GDM1 (cell line): ENCODE measurements at regions not wholly inside any gene's neighbourhood (a gene's known extent, or its start where the extent isn't known, plus 50 kb on each side); places are given as distances from the start of the nearest gene placed in this dataset.

Source experiments
- DNase-seq: peaks from one replicate; lab custom pipeline; 2025; lab: John Stamatoyannopoulos, UW

GRCh38 chr12:105805730-105806399, 332.9 kb downstream of the NUAK1 start:
- no peak for DNase-seq

DNA sequence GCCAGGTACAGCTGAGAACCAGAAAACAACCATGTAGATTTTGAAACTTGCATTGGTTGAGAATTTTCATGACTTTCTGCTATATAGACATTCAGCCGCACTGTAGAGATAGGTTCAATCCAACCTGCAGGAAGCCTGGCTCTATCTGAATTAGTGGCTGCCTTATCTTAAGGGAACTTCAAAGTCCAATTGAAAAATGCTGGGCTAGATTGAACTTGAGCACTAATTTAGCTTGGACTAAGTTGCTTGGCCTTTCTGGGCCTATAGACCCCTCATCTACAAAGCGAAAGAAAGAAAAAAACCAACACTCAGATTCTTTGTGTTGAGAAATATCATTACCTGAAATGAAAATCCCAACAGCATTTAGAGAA, 332.4 kb downstream of the NUAK1 start:
- DNase-seq, result no peak

GRCh38 chr12:105812366-105812765, 326.4 kb downstream of the NUAK1 start:
- DNase-seq, result no peak

GRCh38 chr12:105813201-105813600, 325.6 kb downstream of the NUAK1 start:
- no peak for DNase-seq

DNA sequence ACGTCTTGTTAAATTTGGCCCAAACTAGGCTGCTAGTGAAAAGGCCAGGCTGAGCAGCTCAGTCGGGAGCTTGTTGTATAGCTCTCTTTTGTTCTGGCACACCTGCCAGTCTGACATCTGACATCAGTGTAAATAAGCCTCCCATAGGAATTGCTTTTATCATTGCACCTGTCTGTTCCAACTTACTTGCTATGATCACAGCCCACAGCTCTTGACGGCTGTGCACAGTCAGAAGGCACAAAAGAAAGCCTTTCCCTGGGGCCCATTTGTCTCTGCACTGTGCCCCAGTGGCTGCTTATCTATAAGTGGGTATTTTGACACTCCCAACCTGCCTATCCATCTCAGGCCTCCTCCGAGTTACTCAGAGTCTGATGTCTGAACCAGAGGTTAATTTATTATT, 324.5 kb downstream of the NUAK1 start:
- no peak for DNase-seq

- DNase-seq, result no peak
Measured at GRCh38 chr12:105819549-105819948, 319.2 kb downstream of the NUAK1 start.

DNA sequence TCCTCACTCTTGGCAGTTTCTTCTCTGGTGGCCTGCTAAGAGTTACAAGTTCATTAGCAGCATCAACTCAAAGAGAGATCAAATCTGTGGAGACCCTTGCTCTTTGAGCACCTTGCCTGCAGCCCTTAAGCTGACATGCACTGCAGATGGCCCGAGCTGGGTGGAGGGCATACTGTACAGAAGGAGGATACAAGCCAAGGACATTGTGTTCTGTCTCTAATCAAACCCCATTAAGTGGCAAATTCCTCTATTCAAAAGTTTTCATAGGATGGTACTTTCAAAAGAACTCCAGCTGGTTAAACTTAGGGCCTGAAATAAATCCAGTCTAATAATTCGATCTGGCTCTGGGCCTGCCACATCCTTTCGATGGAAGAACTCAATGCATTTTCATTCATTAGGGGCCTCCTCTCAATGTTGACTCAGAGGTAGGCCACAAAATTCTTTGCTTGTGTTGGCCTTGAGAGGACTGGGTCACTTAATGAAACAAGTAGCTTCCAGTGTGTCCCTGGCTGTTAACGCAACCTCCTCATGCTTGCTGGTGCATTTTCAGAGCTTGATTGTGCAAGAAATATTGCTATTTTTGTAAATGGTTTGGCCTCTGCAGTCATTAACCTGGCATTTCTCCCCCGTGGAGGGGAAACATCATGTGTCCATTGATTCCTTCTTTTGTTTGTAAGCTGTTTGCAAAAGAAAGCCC, 318.2 kb downstream of the NUAK1 start:
- no peak for DNase-seq

DNA sequence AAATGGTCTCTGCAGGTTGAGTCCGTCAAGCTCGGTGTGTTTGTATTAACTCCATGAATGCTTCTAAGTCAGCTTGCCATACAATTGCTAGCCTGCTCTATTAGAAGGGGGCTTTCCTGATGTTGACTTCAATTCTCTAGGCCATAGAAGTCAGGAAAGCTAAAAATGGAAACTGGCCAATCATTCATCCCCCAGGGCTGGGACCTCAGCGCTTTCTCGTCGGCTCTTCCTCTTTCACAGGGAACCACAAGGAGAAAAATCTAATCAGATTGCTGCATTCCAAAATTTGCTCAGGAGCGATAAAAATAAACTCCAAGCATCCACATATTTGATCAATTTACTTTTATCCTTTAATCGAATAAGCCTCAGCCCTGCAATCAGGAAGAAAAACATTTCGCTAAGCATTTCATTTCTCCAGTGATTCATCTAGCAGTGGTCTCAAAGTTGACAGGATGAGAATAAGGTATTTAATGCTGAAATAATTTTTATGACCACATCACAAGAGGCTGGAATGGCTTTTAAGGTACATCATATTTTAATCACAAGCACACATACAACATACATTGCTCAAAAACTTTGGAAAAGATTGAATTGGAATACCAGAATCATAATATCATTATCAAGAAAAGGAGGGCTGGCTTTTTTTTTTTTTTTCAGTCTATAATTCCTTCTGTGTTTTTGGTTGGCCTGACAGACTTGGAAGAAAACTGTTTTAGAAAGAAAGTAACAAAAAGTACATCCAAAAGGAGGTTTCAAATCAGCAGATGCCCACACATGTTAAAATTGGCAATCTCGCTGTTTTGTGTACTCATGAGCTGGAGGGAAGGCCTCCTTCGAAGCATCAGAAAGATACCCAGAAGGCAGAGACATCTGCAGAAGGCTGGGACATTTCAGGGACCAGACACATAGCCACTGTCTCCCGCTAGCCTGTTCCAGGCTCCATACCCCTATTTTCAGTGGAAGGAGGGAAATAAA, 316.3 kb downstream of the NUAK1 start:
- DNase-seq, result no peak

- no peak for DNase-seq
Measured at GRCh38 chr12:105823810-105824209, 314.9 kb downstream of the NUAK1 start.

DNA sequence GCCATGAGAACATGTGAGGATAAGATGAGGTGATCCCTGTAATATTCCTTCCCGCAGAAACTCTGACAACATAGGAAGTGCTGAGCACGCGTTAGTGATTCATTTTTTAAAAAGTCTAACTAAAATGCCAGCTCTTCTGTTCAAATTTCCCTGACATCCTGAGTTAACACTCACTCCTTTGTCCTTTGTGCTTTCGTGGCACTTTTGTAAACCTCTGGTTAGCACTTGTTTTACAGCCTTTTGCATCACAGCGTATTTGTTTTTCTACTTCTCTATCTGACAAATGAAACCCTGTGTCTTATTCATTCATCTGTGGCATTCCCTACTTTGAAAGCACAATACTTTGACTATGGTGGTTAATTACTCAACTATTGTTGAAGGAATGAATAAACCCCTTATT, 313.6 kb downstream of the NUAK1 start:
- DNase-seq, result no peak

DNA sequence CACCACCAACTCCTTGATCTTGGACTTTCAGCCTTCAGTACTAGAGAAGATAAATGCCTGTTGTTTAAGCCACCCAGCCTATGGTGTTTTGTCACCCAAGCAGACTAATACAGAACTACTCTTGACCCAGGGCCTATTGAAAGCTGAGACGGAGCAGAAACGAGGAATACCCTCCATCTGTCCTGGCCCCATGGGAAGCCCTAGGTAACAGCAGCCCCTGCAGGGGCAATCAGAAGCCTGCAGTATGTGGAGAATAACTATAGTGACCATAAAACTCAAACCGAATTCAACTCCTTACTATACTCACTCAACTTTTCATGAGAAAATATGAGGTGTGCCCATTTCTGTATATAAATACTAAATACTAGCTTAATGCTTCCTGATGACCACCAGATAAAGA, 307.4 kb downstream of the NUAK1 start:
- DNase-seq, result no peak

- DNase-seq, result no peak
Measured at GRCh38 chr12:105832021-105832420, 306.7 kb downstream of the NUAK1 start.

GRCh38 chr12:105832806-105833205, 305.9 kb downstream of the NUAK1 start:
- DNase-seq, result no peak

DNA sequence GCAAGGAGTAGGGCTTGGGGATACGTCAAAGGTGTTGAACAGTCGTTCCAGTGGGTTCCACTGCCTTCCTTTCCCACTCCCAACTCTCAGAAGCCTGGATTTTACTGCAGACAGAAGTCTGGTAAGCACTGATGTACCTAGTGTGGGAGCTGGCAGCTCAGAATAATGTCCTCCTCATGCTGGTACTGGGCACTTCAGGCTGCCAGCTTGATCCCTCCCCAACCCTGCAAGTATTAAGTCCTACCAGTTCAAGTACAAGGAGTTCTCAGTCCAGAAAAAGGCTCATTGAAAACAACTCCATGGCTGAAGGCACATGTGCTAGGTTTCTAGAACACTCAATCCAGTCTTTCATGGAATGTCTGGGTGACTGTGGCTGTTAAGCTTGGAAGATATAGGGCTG, 304.3 kb downstream of the NUAK1 start:
- no peak for DNase-seq

GRCh38 chr12:105835580-105836241, 303.0 kb downstream of the NUAK1 start:
- DNase-seq, result no peak

- DNase-seq, result no peak
Measured at GRCh38 chr12:105836242-105836622, 302.5 kb downstream of the NUAK1 start.

DNA sequence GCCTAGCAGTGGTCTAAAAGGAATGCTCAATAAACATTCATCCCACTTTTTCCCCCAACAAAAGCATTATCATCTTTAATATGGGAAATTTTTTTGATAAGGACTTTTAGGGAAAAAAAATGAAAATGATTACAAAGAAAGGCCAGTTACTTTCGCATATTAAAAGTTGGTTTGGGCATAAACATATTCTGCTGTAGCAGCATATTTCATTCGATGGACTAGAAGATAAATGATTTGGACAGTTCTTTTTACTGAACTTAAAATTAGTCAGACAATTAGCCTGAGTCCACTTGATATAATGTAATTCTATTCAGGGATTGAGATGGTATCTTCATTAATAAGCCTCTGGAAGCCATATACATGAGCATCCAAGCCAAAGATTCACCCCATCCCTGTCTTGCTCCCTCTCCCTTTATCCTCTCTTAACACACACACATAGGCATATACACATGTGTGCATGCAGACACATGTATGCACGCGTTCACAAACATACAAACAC, 299.1 kb downstream of the NUAK1 start:
- DNase-seq, result no peak

GRCh38 chr12:105840384-105840783, 298.4 kb downstream of the NUAK1 start:
- no peak for DNase-seq

- no peak for DNase-seq
Measured at GRCh38 chr12:105841840-105842239, 296.9 kb downstream of the NUAK1 start.

GRCh38 chr12:105843561-105843960, 295.2 kb downstream of the NUAK1 start:
- DNase-seq, result no peak

- no peak for DNase-seq
Measured at GRCh38 chr12:105843986-105844760, 294.6 kb downstream of the NUAK1 start.
